GM21515 (cell line): ENCODE measurements at regions not wholly inside any gene's neighbourhood (a gene's known extent, or its start where the extent isn't known, plus 50 kb on each side); places are given as distances from the start of the nearest gene placed in this dataset.

Experiments used
- ATAC-seq: cut with Tn5 transposase; IDR thresholded peaks from one replicate; pipeline ENCODE4 v1.9.1; 2021; ENCODE audit not compliant: unreplicated experiment

DNA sequence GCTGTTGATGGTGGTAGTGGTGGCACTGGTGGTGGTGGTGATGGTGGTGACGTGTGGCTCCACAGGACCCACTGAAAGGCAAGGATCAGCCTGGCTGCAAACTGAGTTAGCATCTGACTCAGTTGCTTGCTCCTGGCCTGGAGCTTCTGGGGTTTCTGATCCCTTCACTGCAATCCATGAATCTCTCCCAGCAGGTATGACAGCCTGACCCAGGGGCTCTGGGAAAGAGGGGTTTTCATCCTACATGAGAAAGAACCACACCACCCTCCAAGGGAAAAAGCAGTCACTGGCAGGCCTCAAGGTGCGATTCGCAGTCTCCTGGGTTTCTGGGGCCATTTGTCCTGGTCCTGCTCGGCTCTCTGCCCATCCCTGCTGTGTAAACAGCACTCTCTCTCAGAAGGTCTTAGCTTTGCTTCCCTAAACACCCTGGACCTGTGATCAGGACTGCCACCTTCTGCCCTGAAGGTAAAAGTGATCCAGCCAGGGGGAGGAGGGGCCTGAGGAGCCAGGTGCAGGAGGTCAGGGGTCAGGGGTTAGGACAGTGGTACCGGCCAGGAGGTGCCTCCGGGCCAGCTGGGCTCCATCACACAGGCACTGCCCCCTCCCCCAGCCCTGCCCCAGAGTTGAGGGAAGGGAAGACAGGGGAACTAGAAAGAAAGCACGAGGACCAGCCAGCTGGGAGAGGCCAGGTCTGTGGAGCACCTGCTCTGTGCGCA lies 152.0 kb downstream of the BMP7 start:
- no peak for ATAC-seq

DNA sequence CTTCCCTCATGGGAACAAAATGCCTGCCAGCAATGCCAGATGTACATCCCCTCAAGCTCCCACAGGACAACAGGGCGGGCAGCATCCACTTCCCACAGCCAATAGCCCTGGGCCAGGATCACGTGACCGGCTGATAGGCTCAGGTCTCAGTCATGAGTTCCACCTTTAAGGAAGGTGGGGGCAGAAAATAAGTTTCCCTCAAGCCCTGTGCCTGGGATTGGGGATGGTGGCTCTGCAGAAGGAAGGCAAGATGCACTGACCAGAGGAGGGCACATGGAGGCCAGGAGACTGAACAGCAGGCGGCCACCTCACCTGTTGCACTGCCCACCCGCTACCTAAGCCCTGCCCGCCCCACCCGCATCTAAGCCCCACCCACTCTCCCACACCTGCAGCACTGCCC lies 149.1 kb downstream of the BMP7 start:
- ATAC-seq: no peak

DNA sequence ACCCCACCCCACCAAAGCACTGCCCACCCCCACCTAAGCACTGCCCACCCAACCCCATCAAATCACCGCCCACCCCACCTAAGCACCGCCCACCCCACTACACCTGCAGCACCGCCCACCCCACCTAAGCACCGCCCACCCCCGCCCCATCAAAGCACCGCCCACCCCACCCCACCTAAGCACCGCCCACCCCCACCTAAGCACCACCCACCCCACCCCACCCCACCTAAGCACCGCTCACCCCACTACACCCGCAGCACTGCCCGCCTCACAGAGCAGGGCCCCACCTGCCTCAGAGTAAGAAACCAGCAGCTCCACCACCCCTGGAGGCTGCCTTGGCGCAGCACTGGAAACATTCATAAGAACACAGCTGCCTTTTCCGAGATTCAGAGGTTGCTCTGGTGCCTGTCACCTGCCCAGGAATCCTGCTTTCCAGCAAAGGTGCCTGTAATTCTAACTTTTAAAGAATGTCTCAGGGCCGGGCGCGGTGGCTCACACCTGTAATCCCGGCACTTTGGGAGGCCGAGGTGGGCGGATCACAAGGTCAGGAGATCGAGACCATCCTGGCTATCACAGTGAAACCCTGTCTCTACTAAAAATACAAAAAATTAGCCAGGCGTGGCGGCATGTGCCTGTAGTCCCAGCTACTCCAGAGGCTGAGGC lies 148.2 kb downstream of the BMP7 start:
- no peak for ATAC-seq
